ENCODE measurements at regions not wholly inside any gene's neighbourhood (a gene's known extent, or its start where the extent isn't known, plus 50 kb on each side); places are given as distances from the start of the nearest gene placed in this dataset.
"Not testable (repeated sequence)": the region's sequence is repeated elsewhere in the genome, so short reads cannot be mapped to it uniquely, and the experiment has no call there.

DNA sequence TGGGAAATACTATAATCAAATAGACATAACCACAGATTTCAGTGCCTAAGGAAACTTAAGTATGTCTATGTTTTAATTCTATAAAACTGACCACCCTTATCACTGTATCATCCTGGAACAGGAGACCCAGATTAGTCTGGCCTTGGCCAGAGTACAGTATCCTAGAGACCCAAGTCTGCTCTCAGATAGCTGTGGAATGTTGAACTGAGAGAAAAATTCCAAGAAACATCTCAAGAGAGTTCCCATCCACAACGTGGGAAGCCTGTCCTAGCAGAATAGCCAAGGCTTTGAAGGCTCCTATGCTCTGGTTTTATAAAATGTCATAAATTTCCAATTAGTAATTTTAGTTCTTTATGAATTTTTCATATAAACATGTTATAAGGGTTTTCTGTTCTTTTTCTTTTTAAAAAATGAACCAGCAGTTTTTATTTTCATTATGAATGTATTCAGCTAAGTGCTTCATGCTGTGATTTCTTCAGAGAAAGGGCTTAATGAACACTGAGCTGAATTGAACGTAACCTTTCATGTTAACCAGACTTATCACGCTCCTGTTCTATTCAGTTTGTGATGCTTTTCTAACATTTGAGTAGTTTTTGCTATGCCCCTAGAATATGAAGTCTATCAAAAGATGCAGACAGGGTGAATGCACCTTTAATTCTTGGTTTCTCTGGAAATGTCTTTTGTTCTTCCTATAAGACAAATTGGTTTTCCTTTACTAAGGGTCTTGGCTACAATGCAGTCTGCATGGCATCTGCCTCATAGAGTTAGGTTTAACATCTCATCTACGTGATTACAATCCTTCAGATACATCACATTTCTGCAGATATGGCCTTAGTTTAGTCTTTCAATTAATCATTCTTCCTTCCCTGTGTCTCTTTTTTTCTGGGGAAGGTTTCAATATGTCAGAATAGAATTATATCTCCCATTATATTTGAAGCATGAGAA lies 230.8 kb downstream of the CYLC2 start:
- ChIA-PET CTCF (no interaction called here), POLR2A (no interaction called here)
- no peak for DNase-seq (ENCODE audit: extremely low spot score)
- TF ChIP-seq, protein P1, sequence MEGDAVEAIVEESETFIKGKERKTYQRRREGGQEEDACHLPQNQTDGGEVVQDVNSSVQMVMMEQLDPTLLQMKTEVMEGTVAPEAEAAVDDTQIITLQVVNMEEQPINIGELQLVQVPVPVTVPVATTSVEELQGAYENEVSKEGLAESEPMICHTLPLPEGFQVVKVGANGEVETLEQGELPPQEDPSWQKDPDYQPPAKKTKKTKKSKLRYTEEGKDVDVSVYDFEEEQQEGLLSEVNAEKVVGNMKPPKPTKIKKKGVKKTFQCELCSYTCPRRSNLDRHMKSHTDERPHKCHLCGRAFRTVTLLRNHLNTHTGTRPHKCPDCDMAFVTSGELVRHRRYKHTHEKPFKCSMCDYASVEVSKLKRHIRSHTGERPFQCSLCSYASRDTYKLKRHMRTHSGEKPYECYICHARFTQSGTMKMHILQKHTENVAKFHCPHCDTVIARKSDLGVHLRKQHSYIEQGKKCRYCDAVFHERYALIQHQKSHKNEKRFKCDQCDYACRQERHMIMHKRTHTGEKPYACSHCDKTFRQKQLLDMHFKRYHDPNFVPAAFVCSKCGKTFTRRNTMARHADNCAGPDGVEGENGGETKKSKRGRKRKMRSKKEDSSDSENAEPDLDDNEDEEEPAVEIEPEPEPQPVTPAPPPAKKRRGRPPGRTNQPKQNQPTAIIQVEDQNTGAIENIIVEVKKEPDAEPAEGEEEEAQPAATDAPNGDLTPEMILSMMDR (IDR thresholded peaks at IDR 0.05; ENCODE audit: control extremely low read depth, extremely low read depth, low read depth, missing control alignments): no peak

DNA sequence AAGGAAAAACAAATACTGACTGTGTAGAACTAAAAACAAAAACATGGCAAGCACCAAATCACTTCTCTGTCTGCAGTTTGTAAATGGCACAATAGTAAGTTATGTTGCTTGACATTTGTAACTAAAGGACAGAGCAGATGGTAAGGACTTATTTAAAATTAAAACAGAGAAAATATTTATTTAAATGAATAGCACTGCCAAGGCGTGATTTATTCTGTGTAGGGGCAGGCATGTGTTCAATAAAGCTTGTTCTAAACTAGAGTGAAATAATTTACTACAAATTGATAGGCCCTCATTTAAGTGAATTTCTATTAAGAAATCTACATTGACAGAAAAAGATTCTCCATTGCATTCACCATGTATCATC lies 231.5 kb downstream of the CYLC2 start:
- ChIA-PET CTCF (no interaction called here), POLR2A (no interaction called here)
- TF ChIP-seq, protein P1 (IDR thresholded peaks at IDR 0.05; ENCODE audit: control extremely low read depth, extremely low read depth, low read depth, missing control alignments): no peak
- DNase-seq (ENCODE audit: extremely low spot score): no peak

- CTCF ChIA-PET; DNase-seq (ENCODE audit: extremely low spot score); POLR2A ChIA-PET: not testable (repeated sequence)
These were observed 242.5 kb downstream of the CYLC2 start for GRCh38 chr9:103237571-103238109.

DNA sequence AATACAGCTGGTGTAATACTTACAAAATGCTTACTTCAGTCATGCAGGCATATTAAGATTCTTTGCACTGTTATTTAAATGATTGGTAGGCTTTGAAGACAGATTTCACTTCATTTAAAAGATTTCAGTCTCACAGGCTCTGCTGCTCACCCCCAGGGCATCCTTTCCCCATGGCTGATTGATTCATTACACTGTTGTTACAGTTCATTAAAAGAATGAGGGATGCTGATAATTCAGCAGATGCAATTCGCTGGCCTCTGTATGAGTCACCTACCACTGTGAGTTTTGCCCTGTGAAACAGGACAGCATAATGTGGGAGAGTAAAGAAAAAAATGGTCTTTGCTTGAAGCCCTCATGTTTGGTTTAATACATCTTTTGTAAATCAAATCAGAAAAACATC lies 246.9 kb downstream of the CYLC2 start:
- POLR2A ChIA-PET: no interaction called here
- TF ChIP-seq, protein P1 (IDR thresholded peaks at IDR 0.05; ENCODE audit: control extremely low read depth, extremely low read depth, low read depth, missing control alignments): no peak
- no peak for DNase-seq (ENCODE audit: extremely low spot score)
- CTCF ChIA-PET: no interaction called here

- DNase-seq (ENCODE audit: extremely low spot score): no peak
- CTCF ChIA-PET: no interaction called here
- TF ChIP-seq, protein P1 (IDR thresholded peaks at IDR 0.05; ENCODE audit: control extremely low read depth, extremely low read depth, low read depth, missing control alignments): no peak
- POLR2A ChIA-PET: no interaction called here
These were observed 247.4 kb downstream of the CYLC2 start for GRCh38 chr9:103242486-103242885.

DNA sequence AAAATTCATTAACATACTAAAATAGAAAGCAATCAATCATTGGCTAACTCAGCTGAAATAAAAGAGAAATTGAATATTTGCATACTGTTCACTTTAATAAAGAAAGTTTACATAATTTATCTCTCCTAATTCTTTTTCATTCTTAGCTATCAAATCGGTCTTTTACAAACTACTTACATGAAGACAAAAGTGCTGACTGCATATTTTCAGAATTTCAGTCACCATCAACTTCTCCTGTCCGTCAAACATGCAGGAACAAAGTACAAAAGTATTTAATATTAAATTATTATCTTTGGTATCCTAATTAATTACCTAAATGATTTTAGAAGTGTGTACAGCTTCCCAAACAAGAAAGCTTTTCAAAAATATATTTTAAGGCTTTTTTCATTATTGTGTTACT lies 248.4 kb downstream of the CYLC2 start:
- ChIA-PET CTCF (no interaction called here), POLR2A (no interaction called here)
- TF ChIP-seq, protein P1 (IDR thresholded peaks at IDR 0.05; ENCODE audit: control extremely low read depth, extremely low read depth, low read depth, missing control alignments): no peak
- no peak for DNase-seq (ENCODE audit: extremely low spot score)

- ChIA-PET POLR2A (no interaction called here), CTCF (no interaction called here)
- no peak for DNase-seq (ENCODE audit: extremely low spot score)
- TF ChIP-seq, protein P1 (IDR thresholded peaks at IDR 0.05; ENCODE audit: control extremely low read depth, extremely low read depth, low read depth, missing control alignments): no peak
These were observed 250.2 kb downstream of the CYLC2 start for GRCh38 chr9:103245369-103245768.

All from GM10248 (cell line).